ENCODE measurements at regions not wholly inside any gene's neighbourhood (a gene's known extent, or its start where the extent isn't known, plus 50 kb on each side); places are given as distances from the start of the nearest gene placed in this dataset.

DNA sequence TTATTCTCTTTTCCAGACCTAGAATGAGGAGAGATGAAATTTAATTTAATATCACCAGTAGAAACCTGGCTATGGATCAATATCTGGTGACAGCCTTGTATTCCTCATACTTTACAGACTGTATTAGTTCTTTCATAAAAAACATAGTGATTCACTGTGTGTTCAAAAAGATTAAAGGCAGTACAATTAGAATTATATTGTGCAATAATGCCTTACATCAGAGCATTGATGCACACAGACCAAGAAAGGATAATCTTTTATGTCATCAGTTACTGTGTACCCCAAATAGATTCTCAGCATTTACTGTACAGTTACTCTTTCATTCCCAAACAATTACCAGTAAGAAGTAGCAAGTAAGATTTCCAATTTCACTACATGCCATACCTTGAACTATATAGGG, 260.5 kb upstream of the ANXA10 start:
- TF ChIP-seq POLR2A (IDR thresholded peaks at IDR 0.05) (no peak), CTCF (IDR thresholded peaks at IDR 0.05) (no peak)
